Stimulated activated CD4-positive, alpha-beta T cell treated with anti-CD3 and anti-CD28 coated beads, Interleukin-1b, Interleukin-23, amount 100 ng/mL, for 24 hours (primary cell): ENCODE measurements at regions not wholly inside any gene's neighbourhood (a gene's known extent, or its start where the extent isn't known, plus 50 kb on each side); places are given as distances from the start of the nearest gene placed in this dataset.
"Not testable (repeated sequence)": the region's sequence is repeated elsewhere in the genome, so short reads cannot be mapped to it uniquely, and the experiment has no call there.

Source experiments
- DNase-seq, 4 experiments: peaks; one replicate each; pipeline ENCODE4 v3.0.0-alpha.2; 2020; ENCODE audit warnings: low read depth in 4 of 4, low spot score in 1 of 4

DNA sequence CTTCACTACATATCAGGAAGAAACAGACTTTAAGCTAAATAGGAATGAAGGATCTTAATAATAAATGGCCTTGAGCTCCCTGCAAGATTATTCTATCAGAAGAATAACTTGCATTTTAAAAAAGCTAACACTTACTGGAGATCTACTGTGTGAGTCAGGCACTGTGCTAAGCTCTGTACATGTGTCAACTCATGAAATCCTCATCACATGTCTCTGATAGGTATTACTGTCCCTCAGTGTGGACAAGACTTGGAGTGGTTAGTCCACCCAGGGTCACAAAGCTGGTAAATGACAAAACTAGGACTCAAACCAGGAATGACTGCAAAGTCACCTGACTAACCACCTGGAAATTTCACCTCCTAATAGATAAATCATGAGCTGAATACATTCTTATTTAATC lies 57.1 kb upstream of the KCTD7 start:
- no peak for DNase-seq

DNA sequence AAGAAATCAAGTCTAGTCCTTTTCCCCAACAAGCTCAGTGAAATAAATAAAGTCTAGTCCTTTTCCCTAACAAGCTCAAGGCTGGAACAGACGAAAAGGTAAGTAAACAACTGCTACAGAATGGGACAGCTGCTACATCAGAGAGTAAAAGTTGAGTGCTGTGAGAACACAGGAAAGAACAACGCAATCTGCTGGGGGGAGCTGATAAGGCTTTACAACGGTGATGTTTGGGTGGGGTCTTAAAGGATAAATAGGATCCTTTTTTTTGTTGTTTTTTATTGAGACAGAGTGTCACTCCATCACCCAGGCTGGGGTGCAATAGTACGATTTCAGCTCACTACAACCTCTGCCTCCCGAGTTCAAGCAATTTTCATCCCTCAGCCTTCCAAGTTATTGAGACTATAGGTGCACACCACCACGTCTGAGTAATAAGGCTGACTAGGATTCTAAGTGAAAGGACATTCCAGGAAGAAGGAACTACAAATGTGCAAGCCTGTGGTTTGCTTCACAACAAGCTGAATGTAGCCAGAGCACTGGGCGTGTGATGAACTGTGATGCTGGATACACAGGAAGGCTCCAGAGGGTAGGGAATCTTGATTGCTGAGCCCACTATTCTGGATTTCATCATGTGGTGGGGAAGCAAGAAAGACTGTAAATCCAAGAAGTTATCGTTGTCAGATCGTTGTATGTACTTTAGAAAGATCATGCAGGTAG lies 54.7 kb upstream of the KCTD7 start:
- not testable (repeated sequence) for DNase-seq

DNA sequence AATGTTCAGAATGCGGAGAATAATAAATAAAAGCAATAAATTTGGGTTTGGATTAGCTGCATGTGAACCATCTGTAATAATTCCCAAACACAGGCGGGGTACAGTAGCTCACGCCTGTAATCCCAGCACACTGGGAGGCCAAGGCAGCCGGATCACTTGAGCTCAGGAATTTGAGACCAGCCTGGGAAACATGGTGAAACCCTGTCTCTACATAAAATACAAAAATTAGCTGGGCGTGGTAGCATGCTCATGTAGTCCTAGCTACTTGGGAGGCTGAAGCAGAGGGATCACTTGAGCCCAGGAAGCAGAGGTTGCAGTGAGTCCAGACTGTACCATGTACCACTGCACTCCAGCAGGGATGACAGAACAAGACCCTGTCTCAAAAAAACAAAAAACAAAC lies 53.9 kb upstream of the KCTD7 start:
- not testable (repeated sequence) for DNase-seq

DNA sequence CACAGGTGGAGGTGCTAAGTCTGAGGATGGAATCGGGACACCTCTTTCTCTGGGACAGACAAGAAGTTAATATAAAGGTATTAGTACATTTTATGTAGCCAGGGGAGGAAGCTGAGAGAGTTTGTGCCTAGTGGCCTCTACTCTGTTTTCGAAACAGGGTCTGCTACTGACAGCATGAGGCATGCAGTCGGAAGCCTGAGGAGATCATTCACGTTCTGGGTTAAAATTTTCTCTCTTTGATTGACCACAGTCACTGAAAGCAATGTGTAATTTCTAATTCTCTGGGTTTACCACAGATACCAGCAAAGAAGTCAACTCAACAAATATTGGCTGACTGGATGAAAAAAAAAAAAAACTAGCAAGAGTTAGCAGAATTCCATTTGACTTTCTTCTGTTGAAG lies 53.3 kb upstream of the KCTD7 start:
- DNase-seq: no peak

DNA sequence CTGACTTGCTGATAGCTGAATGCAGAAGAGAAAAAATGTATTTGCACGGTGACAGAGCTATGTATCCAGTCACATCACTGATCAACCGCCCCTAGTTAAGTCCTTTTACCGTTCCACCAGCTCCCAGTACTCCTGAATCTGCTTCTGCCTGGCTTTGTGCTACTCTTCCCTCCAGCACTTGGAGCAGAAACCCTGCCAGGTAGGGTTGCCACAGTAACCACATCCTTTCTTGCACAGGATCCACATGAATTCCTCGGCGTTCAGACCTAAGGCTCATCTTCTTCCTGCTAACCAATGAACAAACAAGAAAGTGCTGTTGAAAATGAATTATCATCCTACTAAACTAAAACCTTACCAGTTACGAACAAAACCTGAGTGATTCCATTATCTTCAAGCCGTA lies 52.0 kb upstream of the KCTD7 start:
- DNase-seq: no peak
